ENCODE measurements at regions not wholly inside any gene's neighbourhood (a gene's known extent, or its start where the extent isn't known, plus 50 kb on each side); places are given as distances from the start of the nearest gene placed in this dataset.

DNA sequence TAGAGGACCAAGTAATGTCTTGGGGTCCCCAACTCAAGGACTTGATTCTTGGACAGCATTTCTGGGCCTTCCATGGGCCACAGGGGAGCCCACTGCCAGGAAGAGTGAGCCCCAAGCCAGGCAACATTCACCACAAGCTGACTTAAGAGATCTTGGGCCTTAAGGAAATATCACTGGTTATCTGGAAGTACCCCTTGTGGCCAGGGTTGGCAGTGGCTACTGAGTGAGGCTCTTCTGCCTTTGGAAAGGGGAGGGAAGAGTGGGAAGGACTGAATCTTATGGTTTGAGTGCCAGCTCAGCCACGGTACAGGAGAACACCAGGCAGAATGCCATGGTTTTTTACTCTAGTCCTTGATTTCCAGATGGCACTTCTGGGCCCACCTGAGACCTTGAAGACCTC lies 228.9 kb upstream of the RGS18 start:
- 89 to 92% methylated on average over 1 of the region's 1 CpG for WGBS, 2 experiments (ENCODE audit: insufficient coverage in 2 of 2)
- no peak overlapping the region for H3K4me3 ChIP-seq (ENCODE audit: extremely low read depth, insufficient read depth, low read length, poor library complexity, severe bottlenecking)

DNA sequence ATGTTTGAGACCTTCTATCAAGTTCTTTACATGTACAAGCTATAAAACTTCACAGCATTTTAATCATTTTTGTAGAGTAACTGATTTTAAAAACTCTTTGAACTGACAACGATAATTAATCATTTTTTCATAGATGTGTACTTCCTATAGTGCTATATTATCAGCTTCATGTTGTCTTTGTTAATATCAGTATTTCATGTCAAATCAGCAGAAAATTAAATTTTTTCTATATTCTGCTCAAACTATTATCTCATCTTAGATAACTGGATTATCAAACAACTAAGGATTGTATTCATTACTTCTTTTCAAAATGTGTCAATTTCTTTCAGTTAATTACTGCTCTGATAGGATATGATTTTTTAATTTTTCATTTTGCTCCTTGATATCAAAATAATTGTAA lies 214.6 kb upstream of the RGS18 start:
- no peak overlapping the region for H3K4me3 ChIP-seq (ENCODE audit: extremely low read depth, insufficient read depth, low read length, poor library complexity, severe bottlenecking)
- no peaks in the 10 kb centered on the region for H3K36me3 ChIP-seq (ENCODE audit: control insufficient read depth, insufficient read depth, low read length)
- no CpG with 5 or more reads among the region's 1 CpG for WGBS, 2 experiments (ENCODE audit: insufficient coverage in 2 of 2)
- H3K4me1 ChIP-seq (ENCODE audit: control insufficient read depth, insufficient read depth, low read length, poor library complexity, severe bottlenecking): no peaks in the 10 kb centered on the region
- no peak overlapping the region for H3K27ac ChIP-seq (ENCODE audit: low read depth, low read length, severe bottlenecking)
- H3K9me3 ChIP-seq (ENCODE audit: control insufficient read depth, low read length): no peaks in the 10 kb centered on the region

More for the DNA sequence above, 228.9 kb upstream of the RGS18 start:
- Histone ChIP-seq H3K9me3 (ENCODE audit: control insufficient read depth, low read length) (no peaks in the 10 kb centered on the region), H3K4me1 (ENCODE audit: control insufficient read depth, insufficient read depth, low read length, poor library complexity, severe bottlenecking) (no peaks in the 10 kb centered on the region), H3K27ac (ENCODE audit: low read depth, low read length, severe bottlenecking) (no peak overlapping the region), H3K36me3 (ENCODE audit: control insufficient read depth, insufficient read depth, low read length) (no peaks in the 10 kb centered on the region)

GRCh38 chr1:191953526-191953925 lies 204.7 kb upstream of the RGS18 start:
- Histone ChIP-seq H3K4me3 (ENCODE audit: extremely low read depth, insufficient read depth, low read length, poor library complexity, severe bottlenecking) (no peak overlapping the region), H3K4me1 (ENCODE audit: control insufficient read depth, insufficient read depth, low read length, poor library complexity, severe bottlenecking) (no peaks in the 10 kb centered on the region)
- no CpG with 5 or more reads among the region's 1 CpG for WGBS, 2 experiments (ENCODE audit: insufficient coverage in 2 of 2)

DNA sequence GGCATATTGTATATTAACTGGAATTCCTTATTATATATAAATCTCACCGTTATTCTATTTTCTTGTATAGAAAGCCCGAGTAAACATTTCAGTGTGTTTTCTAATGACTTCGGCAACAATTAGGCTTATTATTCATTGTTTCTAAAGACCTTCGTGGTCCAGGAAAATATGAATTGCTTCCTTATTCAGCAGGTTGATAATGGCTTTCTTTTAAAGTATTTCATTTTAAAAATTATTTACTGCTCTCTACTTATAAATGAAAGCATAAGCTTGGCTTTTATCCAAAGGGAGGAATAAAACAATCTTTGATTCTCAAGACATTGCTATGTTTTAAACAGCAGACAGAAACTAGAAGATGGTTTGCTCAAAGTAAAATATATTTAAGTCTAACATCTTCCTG lies 198.4 kb upstream of the RGS18 start:
- Histone ChIP-seq H3K9me3 (ENCODE audit: control insufficient read depth, low read length) (no peaks in the 10 kb centered on the region), H3K4me3 (ENCODE audit: extremely low read depth, insufficient read depth, low read length, poor library complexity, severe bottlenecking) (no peak overlapping the region), H3K27ac (ENCODE audit: low read depth, low read length, severe bottlenecking) (no peak overlapping the region), H3K4me1 (ENCODE audit: control insufficient read depth, insufficient read depth, low read length, poor library complexity, severe bottlenecking) (peaks cover 6% of the 10 kb centered on the region), H3K36me3 (ENCODE audit: control insufficient read depth, insufficient read depth, low read length) (no peaks in the 10 kb centered on the region)
- 100% methylated on average over 2 of the region's 4 CpGs; no CpG with 5 or more reads in 1 of the 2 experiments for WGBS, 2 experiments (ENCODE audit: insufficient coverage in 2 of 2)

More at GRCh38 chr1:191953526-191953925, 204.7 kb upstream of the RGS18 start:
- H3K9me3 ChIP-seq (ENCODE audit: control insufficient read depth, low read length): no peaks in the 10 kb centered on the region
- H3K36me3 ChIP-seq (ENCODE audit: control insufficient read depth, insufficient read depth, low read length): no peaks in the 10 kb centered on the region
- no peak overlapping the region for H3K27ac ChIP-seq (ENCODE audit: low read depth, low read length, severe bottlenecking)

- WGBS, 2 experiments (ENCODE audit: insufficient coverage in 2 of 2): 80 to 83% methylated on average over 1 of the region's 2 CpGs
- H3K9me3 ChIP-seq (ENCODE audit: control insufficient read depth, low read length): no peaks in the 10 kb centered on the region
- H3K27ac ChIP-seq (ENCODE audit: low read depth, low read length, severe bottlenecking): no peak overlapping the region
- H3K4me1 ChIP-seq (ENCODE audit: control insufficient read depth, insufficient read depth, low read length, poor library complexity, severe bottlenecking): peaks cover 6% of the 10 kb centered on the region
- H3K36me3 ChIP-seq (ENCODE audit: control insufficient read depth, insufficient read depth, low read length): no peaks in the 10 kb centered on the region
- H3K4me3 ChIP-seq (ENCODE audit: extremely low read depth, insufficient read depth, low read length, poor library complexity, severe bottlenecking): no peak overlapping the region
These were observed 195.0 kb upstream of the RGS18 start for GRCh38 chr1:191963286-191963685.

- H3K4me1 ChIP-seq (ENCODE audit: control insufficient read depth, insufficient read depth, low read length, poor library complexity, severe bottlenecking): peaks cover 6% of the 10 kb centered on the region
- H3K27ac ChIP-seq (ENCODE audit: low read depth, low read length, severe bottlenecking): no peak overlapping the region
- no peak overlapping the region for H3K4me3 ChIP-seq (ENCODE audit: extremely low read depth, insufficient read depth, low read length, poor library complexity, severe bottlenecking)
- 80% methylated on average over 1 of the region's 3 CpGs; no CpG with 5 or more reads in 1 of the 2 experiments for WGBS, 2 experiments (ENCODE audit: insufficient coverage in 2 of 2)
- no peaks in the 10 kb centered on the region for H3K9me3 ChIP-seq (ENCODE audit: control insufficient read depth, low read length)
- no peaks in the 10 kb centered on the region for H3K36me3 ChIP-seq (ENCODE audit: control insufficient read depth, insufficient read depth, low read length)
These were observed 194.3 kb upstream of the RGS18 start for GRCh38 chr1:191963781-191964455.

DNA sequence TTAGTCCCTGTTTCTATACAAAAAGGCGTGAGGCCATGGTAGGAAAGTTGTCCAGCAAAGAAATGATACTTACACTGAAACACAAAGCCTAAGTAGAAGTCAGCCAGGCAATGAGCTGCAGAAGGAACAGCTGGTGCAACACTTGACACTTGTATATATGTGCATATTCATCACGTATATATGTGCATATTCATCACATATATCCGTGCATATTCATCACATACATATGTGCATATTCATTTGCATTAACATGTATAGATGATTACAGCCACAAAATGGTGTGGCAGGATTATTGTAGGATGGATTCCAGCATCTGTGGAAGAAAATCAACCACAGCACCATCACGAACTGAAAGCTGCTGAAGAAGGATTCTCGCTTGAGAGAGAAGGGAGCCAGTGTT lies 189.0 kb upstream of the RGS18 start:
- no peaks in the 10 kb centered on the region for H3K36me3 ChIP-seq (ENCODE audit: control insufficient read depth, insufficient read depth, low read length)
- no peaks in the 10 kb centered on the region for H3K4me1 ChIP-seq (ENCODE audit: control insufficient read depth, insufficient read depth, low read length, poor library complexity, severe bottlenecking)
- no peak overlapping the region for H3K27ac ChIP-seq (ENCODE audit: low read depth, low read length, severe bottlenecking)
- no peak overlapping the region for H3K4me3 ChIP-seq (ENCODE audit: extremely low read depth, insufficient read depth, low read length, poor library complexity, severe bottlenecking)
- H3K9me3 ChIP-seq (ENCODE audit: control insufficient read depth, low read length): peaks cover 8% of the 10 kb centered on the region
- WGBS, 2 experiments (ENCODE audit: insufficient coverage in 2 of 2): 69 to 94% methylated on average over 2 of the region's 5 CpGs

GRCh38 chr1:191970116-191970515 lies 188.1 kb upstream of the RGS18 start:
- no peak overlapping the region for H3K27ac ChIP-seq (ENCODE audit: low read depth, low read length, severe bottlenecking)
- no peaks in the 10 kb centered on the region for H3K36me3 ChIP-seq (ENCODE audit: control insufficient read depth, insufficient read depth, low read length)
- no peak overlapping the region for H3K4me3 ChIP-seq (ENCODE audit: extremely low read depth, insufficient read depth, low read length, poor library complexity, severe bottlenecking)
- whole genome bisulfite sequencing, 2 experiments (ENCODE audit: insufficient coverage in 2 of 2): no CpG with 5 or more reads among the region's 1 CpG
- no peaks in the 10 kb centered on the region for H3K4me1 ChIP-seq (ENCODE audit: control insufficient read depth, insufficient read depth, low read length, poor library complexity, severe bottlenecking)
- H3K9me3 ChIP-seq (ENCODE audit: control insufficient read depth, low read length): peaks cover 8% of the 10 kb centered on the region

- Histone ChIP-seq H3K27ac (ENCODE audit: low read depth, low read length, severe bottlenecking) (no peak overlapping the region), H3K4me3 (ENCODE audit: extremely low read depth, insufficient read depth, low read length, poor library complexity, severe bottlenecking) (no peak overlapping the region), H3K36me3 (ENCODE audit: control insufficient read depth, insufficient read depth, low read length) (no peaks in the 10 kb centered on the region), H3K9me3 (ENCODE audit: control insufficient read depth, low read length) (peaks cover 8% of the 10 kb centered on the region), H3K4me1 (ENCODE audit: control insufficient read depth, insufficient read depth, low read length, poor library complexity, severe bottlenecking) (no peaks in the 10 kb centered on the region)
- 93 to 100% methylated on average over 2 to 3 of the region's 3 CpGs for WGBS, 2 experiments (ENCODE audit: insufficient coverage in 2 of 2)
These were observed 186.8 kb upstream of the RGS18 start for GRCh38 chr1:191971447-191971846.

- peaks cover 8% of the 10 kb centered on the region for H3K9me3 ChIP-seq (ENCODE audit: control insufficient read depth, low read length)
- no peaks in the 10 kb centered on the region for H3K36me3 ChIP-seq (ENCODE audit: control insufficient read depth, insufficient read depth, low read length)
- no peak overlapping the region for H3K27ac ChIP-seq (ENCODE audit: low read depth, low read length, severe bottlenecking)
- H3K4me3 ChIP-seq (ENCODE audit: extremely low read depth, insufficient read depth, low read length, poor library complexity, severe bottlenecking): no peak overlapping the region
- H3K4me1 ChIP-seq (ENCODE audit: control insufficient read depth, insufficient read depth, low read length, poor library complexity, severe bottlenecking): no peaks in the 10 kb centered on the region
- WGBS, 2 experiments (ENCODE audit: insufficient coverage in 2 of 2): 67 to 75% methylated on average over 1 of the region's 2 CpGs
These were observed 184.3 kb upstream of the RGS18 start for GRCh38 chr1:191974004-191974403.

- Histone ChIP-seq H3K4me3 (ENCODE audit: extremely low read depth, insufficient read depth, low read length, poor library complexity, severe bottlenecking) (no peak overlapping the region), H3K36me3 (ENCODE audit: control insufficient read depth, insufficient read depth, low read length) (no peaks in the 10 kb centered on the region), H3K9me3 (ENCODE audit: control insufficient read depth, low read length) (peaks cover 8% of the 10 kb centered on the region), H3K4me1 (ENCODE audit: control insufficient read depth, insufficient read depth, low read length, poor library complexity, severe bottlenecking) (no peaks in the 10 kb centered on the region), H3K27ac (ENCODE audit: low read depth, low read length, severe bottlenecking) (no peak overlapping the region)
- no CpG with 5 or more reads among the region's 1 CpG for WGBS, 2 experiments (ENCODE audit: insufficient coverage in 2 of 2)
These were observed 180.3 kb upstream of the RGS18 start for GRCh38 chr1:191977874-191978506.
